Lower leg skin (tissue), 3 donors: ENCODE measurements at regions not wholly inside any gene's neighbourhood (a gene's known extent, or its start where the extent isn't known, plus 50 kb on each side); places are given as distances from the start of the nearest gene placed in this dataset.

Experiments
- CTCF ChIP-seq, 3 donors: fragments of 450-650 bp; IDR thresholded peaks; one replicate each; pipeline ENCODE4 v1.5.1; 2016; ENCODE audit warnings: antibody characterized with exemption in 3 of 3, mild to moderate bottlenecking in 3 of 3, moderate library complexity in 2 of 3
- POLR2A ChIP-seq, 2 donors: fragments of 450-650 bp; IDR thresholded peaks; one replicate each; pipeline ENCODE4 v1.6.1; 2016 to 2017; ENCODE audit warnings: antibody characterized with exemption in 2 of 2, mild to moderate bottlenecking in 1 of 2, moderate library complexity in 1 of 2

- TF ChIP-seq CTCF (IDR thresholded peaks at IDR 0.05), result no peak
- no peak for TF ChIP-seq POLR2A (IDR thresholded peaks at IDR 0.05)
These were observed 71.9 kb upstream of the GALNT5 start for GRCh38 chr2:157185476-157186227.
